ENCODE measurements at regions not wholly inside any gene's neighbourhood (a gene's known extent, or its start where the extent isn't known, plus 50 kb on each side); places are given as distances from the start of the nearest gene placed in this dataset.
A peak's percentile ranks its signal among the peaks of the same experiment; 100 is the strongest.

DNA sequence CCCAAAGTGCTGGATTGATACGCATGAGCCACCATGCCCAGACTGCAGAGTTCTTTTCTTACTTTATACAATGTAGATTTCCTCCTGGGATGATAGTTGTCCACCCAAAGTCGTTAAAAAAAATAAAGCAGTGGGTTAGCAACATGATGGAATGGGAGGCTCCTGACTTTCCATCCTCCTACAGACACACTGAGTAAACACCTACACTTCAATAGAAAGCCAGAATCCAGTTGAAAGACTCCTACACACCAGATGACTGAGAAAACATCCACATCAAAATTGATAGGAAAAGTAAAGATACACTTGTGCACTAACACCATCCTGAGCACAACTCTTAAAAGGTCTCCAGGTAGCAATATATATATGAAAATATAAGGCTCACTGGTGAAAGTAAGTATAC, 95.0 kb upstream of the TUT7 start:
- H3K4me3 ChIP-seq (ENCODE audit: low read depth, low read length), result no peak overlapping the region
- no peaks in the 10 kb centered on the region for H3K4me1 ChIP-seq
- no peaks in the 10 kb centered on the region for H3K9me3 ChIP-seq
- H3K27me3 ChIP-seq, result 0 out of 2 replicates have a peak, but pooled peaks cover 3% of the 10 kb centered on the region
- no peak for DNase-seq
- TF ChIP-seq CTCF (IDR thresholded peaks at IDR 0.05; ENCODE audit: low read depth, low read length), result no peak
- H3K36me3 ChIP-seq, result no peaks in the 10 kb centered on the region

DNA sequence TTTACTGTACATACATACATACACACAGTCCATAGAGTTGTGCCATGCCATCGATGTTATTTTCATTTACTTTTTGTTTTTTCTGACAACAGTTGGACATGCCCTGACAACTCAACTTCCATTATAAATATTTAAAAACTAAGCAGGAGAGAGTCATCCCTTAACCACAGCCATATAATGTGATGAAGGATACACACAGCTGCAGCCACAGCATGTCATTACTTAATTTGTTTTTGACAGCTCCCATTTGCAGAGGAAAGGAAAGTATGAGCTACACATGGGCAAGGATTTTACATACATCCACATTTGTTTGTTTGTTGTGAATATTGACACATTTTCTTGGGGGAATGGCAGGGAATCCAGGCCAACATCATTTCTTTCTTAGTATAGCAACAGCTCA, 91.5 kb upstream of the TUT7 start:
- no peaks in the 10 kb centered on the region for H3K36me3 ChIP-seq
- H3K27me3 ChIP-seq, result peaks cover under 1% of the 10 kb centered on the region; the same call in 1 of the 2 replicates
- DNase-seq, result no peak
- no peaks in the 10 kb centered on the region for H3K9me3 ChIP-seq
- no peak for TF ChIP-seq CTCF (IDR thresholded peaks at IDR 0.05; ENCODE audit: low read depth, low read length)
- no peaks in the 10 kb centered on the region for H3K4me1 ChIP-seq
- no peak overlapping the region for H3K4me3 ChIP-seq (ENCODE audit: low read depth, low read length)

- no peak for TF ChIP-seq CTCF (IDR thresholded peaks at IDR 0.05; ENCODE audit: low read depth, low read length)
- Histone ChIP-seq H3K9me3 (no peaks in the 10 kb centered on the region), H3K36me3 (no peaks in the 10 kb centered on the region), H3K27me3 (peaks cover 2% of the 10 kb centered on the region; the same call in 1 of the 2 replicates), H3K4me1 (no peaks in the 10 kb centered on the region), H3K4me3 (ENCODE audit: low read depth, low read length) (no peak overlapping the region)
- no peak for DNase-seq
Measured at GRCh38 chr9:86443992-86444391, 89.8 kb upstream of the TUT7 start.

- TF ChIP-seq CTCF (IDR thresholded peaks at IDR 0.05; ENCODE audit: low read depth, low read length), result peak; percentile 85
- no peak for DNase-seq
- no peak overlapping the region for H3K4me3 ChIP-seq (ENCODE audit: low read depth, low read length)
- no peaks in the 10 kb centered on the region for H3K27me3 ChIP-seq
- H3K9me3 ChIP-seq, result no peaks in the 10 kb centered on the region
- H3K4me1 ChIP-seq, result no peaks in the 10 kb centered on the region
- no peaks in the 10 kb centered on the region for H3K36me3 ChIP-seq
Measured at GRCh38 chr9:86434039-86434726, 80.0 kb upstream of the TUT7 start.

- no peak for TF ChIP-seq CTCF (IDR thresholded peaks at IDR 0.05; ENCODE audit: low read depth, low read length)
- Histone ChIP-seq H3K9me3 (no peaks in the 10 kb centered on the region), H3K27me3 (no peaks in the 10 kb centered on the region; the same call in 1 of the 2 replicates), H3K36me3 (no peaks in the 10 kb centered on the region), H3K4me3 (ENCODE audit: low read depth, low read length) (no peak overlapping the region), H3K4me1 (no peaks in the 10 kb centered on the region)
- DNase-seq, result no peak
Measured at GRCh38 chr9:86424251-86424891, 70.2 kb upstream of the TUT7 start.
